CD4-positive, alpha-beta T cell (primary cell): ENCODE measurements at regions not wholly inside any gene's neighbourhood (a gene's known extent, or its start where the extent isn't known, plus 50 kb on each side); places are given as distances from the start of the nearest gene placed in this dataset.

Experiments
- ATAC-seq: fragments of 200-7000 bp; cut with Tn5 transposase; one replicate; pipeline ENCODE4 v1.10.0; 2022; ENCODE audit warnings: mild to moderate bottlenecking; ENCODE audit not compliant: poor library complexity
- CTCF ChIA-PET: fragments of 350-600 bp; sonication (Branson Sonifier 250); formaldehyde crosslinking; loops from one replicate; lab custom pipeline; 2021; ENCODE audit warnings: antibody characterized with exemption, inconsistent platforms; lab: Charles Lee
- POLR2A ChIA-PET: fragments of 350-600 bp; sonication (Branson Sonifier 250); formaldehyde crosslinking; loops from one replicate; lab custom pipeline; 2021; ENCODE audit warnings: antibody characterized with exemption, inconsistent platforms; lab: Charles Lee
- DNase-seq, 14 experiments: peaks; one replicate each; pipeline ENCODE4 v3.0.0-alpha.2; 2013 to 2020; ENCODE audit warnings: mixed read lengths in 2 of 14
- H3K27ac ChIP-seq, 2 donors: one replicate each; pipeline versions ENCODE4 v1.5.1 to v1.7.0; 2013; ENCODE audit warnings: low read length in 2 of 2, low read depth in 1 of 2, mild to moderate bottlenecking in 1 of 2
- H3K27me3 ChIP-seq, 2 experiments: 1 replicate in 1 of 2; 2 replicates in 1 of 2; pipeline versions ENCODE4 v1.6.1 to v1.7.0; 2013; ENCODE audit warnings: low read length in 2 of 2, control low read depth in 1 of 2, mild to moderate bottlenecking in 1 of 2, moderate library complexity in 1 of 2; ENCODE audit not compliant: insufficient read depth in 2 of 2, control insufficient read depth in 1 of 2
- H3K36me3 ChIP-seq: one replicate; pipeline ENCODE4 v1.6.1; 2013; ENCODE audit warnings: low read length, control low read depth; ENCODE audit not compliant: insufficient read depth
- H3K4me1 ChIP-seq: one replicate; pipeline ENCODE4 v1.6.1; 2013; ENCODE audit warnings: low read length, control low read depth; ENCODE audit not compliant: insufficient read depth
- H3K4me3 ChIP-seq: one replicate; pipeline ENCODE4 v1.5.1; 2013; ENCODE audit warnings: mild to moderate bottlenecking, low read length, moderate library complexity
- H3K9me3 ChIP-seq, 2 experiments: 1 replicate in 1 of 2; 2 replicates in 1 of 2; pipeline versions ENCODE4 v1.6.1 to v1.7.0; 2013; ENCODE audit warnings: low read length in 2 of 2, mild to moderate bottlenecking in 2 of 2, control low read depth in 1 of 2, moderate library complexity in 1 of 2; ENCODE audit not compliant: control insufficient read depth in 1 of 2, insufficient read depth in 1 of 2
- H3K27ac Mint-ChIP-seq: one replicate; pipeline ENCODE4 v1.8.0; 2020; ENCODE audit warnings: mixed read lengths
- H3K27me3 Mint-ChIP-seq: one replicate; pipeline ENCODE4 v1.8.0; 2021; ENCODE audit warnings: mixed read lengths
- H3K36me3 Mint-ChIP-seq: one replicate; pipeline ENCODE4 v1.8.0; 2021; ENCODE audit warnings: low read depth, mixed read lengths
- H3K4me1 Mint-ChIP-seq: one replicate; pipeline ENCODE4 v1.8.0; 2021; ENCODE audit warnings: low read depth, mixed read lengths
- H3K4me3 Mint-ChIP-seq: one replicate; pipeline ENCODE4 v1.8.0; 2020; ENCODE audit warnings: mild to moderate bottlenecking, mixed read lengths
- H3K9me3 Mint-ChIP-seq: one replicate; pipeline ENCODE4 v1.8.0; 2020; ENCODE audit warnings: mixed read lengths
- CTCF ChIP-seq: fragments of 200-600 bp; IDR thresholded peaks from one replicate; pipeline ENCODE4 v1.8.0; 2022; ENCODE audit warnings: antibody characterized with exemption, mild to moderate bottlenecking
- intact Hi-C, 2 experiments: fragments of 100-400 bp; cut with DNase I in 1 of 2; cut with micrococcal nuclease in 1 of 2; formaldehyde crosslinking; loops; one replicate each; pipeline versions ENCODE4 v1.15.1 to v1.9.0; 2023 to 2025; cut with DNase I, micrococcal nuclease

- ATAC-seq (no peak), DNase-seq (no peak)
- peaks cover 10% of the 10 kb centered on the region for H3K27me3 Mint-ChIP-seq
- H3K36me3 Mint-ChIP-seq, result no peaks in the 10 kb centered on the region
- H3K4me1 Mint-ChIP-seq, result no peaks in the 10 kb centered on the region
- ChIA-PET CTCF (no interaction called here), POLR2A (no interaction called here)
- H3K4me3 Mint-ChIP-seq, result no peak overlapping the region
- no peaks in the 10 kb centered on the region for H3K27me3 ChIP-seq
- no peaks in the 10 kb centered on the region for H3K4me1 ChIP-seq
- intact Hi-C loops, result no loop called here
- no peak overlapping the region for H3K4me3 ChIP-seq
- H3K27ac Mint-ChIP-seq, result no peak overlapping the region
- H3K36me3 ChIP-seq, result no peaks in the 10 kb centered on the region
- no peaks in the 10 kb centered on the region for H3K9me3 ChIP-seq
- no peak for TF ChIP-seq CTCF
- no peaks in the 10 kb centered on the region for H3K9me3 Mint-ChIP-seq
- H3K27ac ChIP-seq, result no peak overlapping the region
These were observed 149.3 kb downstream of the COL6A3 start for GRCh38 chr2:237264480-237265219.

GRCh38 chr2:237268004-237268708 lies 145.8 kb downstream of the COL6A3 start:
- Mint-ChIP-seq H3K27ac (no peak overlapping the region), H3K4me1 (no peaks in the 10 kb centered on the region), H3K4me3 (no peak overlapping the region), H3K9me3 (no peaks in the 10 kb centered on the region), H3K27me3 (peaks cover 26% of the 10 kb centered on the region), H3K36me3 (no peaks in the 10 kb centered on the region)
- Histone ChIP-seq H3K4me1 (no peaks in the 10 kb centered on the region), H3K4me3 (no peak overlapping the region), H3K9me3 (no peaks in the 10 kb centered on the region), H3K36me3 (no peaks in the 10 kb centered on the region), H3K27me3 (peaks cover 0 to 8% of the 10 kb centered on the region in 2 experiments), H3K27ac (no peak overlapping the region)
- CTCF ChIA-PET, result interaction anchor here (0.8 kb wide), 1 partner anchor 43 kb away, joined by 3 read pairs; no protein-coding TSS in a partner anchor
- intact Hi-C loops, result no loop called here
- DNase-seq, result no peak
- POLR2A ChIA-PET, result no interaction called here
- TF ChIP-seq CTCF, result no peak
- no peak for ATAC-seq

DNA sequence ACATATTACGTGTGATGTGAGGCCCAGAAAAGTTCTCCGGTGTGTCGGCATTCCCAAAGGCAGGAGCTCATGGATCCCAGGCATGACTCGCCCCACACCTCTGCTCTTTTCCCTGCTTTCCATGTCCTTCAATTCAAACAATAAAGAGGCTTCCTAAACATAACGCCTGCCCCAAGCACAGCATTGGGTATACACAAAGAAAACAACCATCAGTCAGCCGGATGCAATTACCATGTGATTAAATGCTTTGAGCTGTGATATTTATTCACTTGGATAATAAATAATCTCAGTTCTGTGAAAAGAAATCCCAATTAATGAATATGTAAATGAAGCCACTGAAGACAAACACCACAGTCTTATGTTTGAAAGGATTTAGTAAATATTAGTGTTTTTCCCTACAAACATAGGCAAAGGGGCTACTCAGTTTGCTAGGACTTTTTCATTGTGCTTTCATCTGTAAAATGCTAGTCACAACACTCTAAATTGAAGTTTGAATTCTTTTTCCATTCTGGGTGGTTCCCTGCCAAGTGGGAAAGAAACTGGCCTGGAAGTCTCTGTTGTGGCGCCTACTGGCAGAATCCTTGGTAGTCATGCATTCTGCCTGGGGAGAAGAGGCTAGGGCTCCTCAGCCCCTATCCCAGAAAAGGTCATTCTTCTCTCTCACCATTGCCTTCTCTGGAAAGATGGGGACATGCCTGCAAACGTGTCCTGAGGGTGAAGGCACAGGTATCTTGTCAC lies 144.7 kb downstream of the COL6A3 start:
- peaks cover 26% of the 10 kb centered on the region for H3K27me3 Mint-ChIP-seq
- no peaks in the 10 kb centered on the region for H3K36me3 ChIP-seq
- H3K27ac Mint-ChIP-seq, result no peak overlapping the region
- H3K9me3 ChIP-seq, result no peaks in the 10 kb centered on the region
- ATAC-seq (no peak), DNase-seq (no peak)
- H3K4me3 ChIP-seq, result no peak overlapping the region
- no peak for TF ChIP-seq CTCF
- peaks cover 0 to 8% of the 10 kb centered on the region in 2 experiments for H3K27me3 ChIP-seq
- CTCF ChIA-PET, result no interaction called here
- H3K36me3 Mint-ChIP-seq, result no peaks in the 10 kb centered on the region
- no peaks in the 10 kb centered on the region for H3K9me3 Mint-ChIP-seq
- POLR2A ChIA-PET, result no interaction called here
- no peak overlapping the region for H3K4me3 Mint-ChIP-seq
- H3K27ac ChIP-seq, result no peak overlapping the region
- H3K4me1 ChIP-seq, result no peaks in the 10 kb centered on the region
- intact Hi-C loops, result no loop called here
- H3K4me1 Mint-ChIP-seq, result no peaks in the 10 kb centered on the region
